ENCODE measurements at regions not wholly inside any gene's neighbourhood (a gene's known extent, or its start where the extent isn't known, plus 50 kb on each side); places are given as distances from the start of the nearest gene placed in this dataset.

DNA sequence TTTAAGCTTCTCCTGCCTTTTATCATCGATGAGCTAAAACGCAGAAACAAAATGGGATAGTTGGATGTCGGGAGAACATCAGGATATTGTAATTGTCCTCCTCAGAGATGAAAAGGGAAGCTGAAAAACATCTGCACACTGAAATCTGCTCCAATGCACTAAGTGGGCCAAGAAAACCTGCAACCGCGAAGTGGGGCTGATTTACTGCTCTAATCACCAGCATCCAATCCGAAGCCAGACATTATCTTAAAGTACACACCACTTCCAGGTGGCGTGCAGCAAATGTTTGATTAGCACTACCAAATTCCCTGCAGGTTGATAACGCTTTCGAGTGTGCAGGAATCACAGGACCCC is 230.3 kb upstream of the SLC14A2 start:
- DNase-seq = no peak

DNA sequence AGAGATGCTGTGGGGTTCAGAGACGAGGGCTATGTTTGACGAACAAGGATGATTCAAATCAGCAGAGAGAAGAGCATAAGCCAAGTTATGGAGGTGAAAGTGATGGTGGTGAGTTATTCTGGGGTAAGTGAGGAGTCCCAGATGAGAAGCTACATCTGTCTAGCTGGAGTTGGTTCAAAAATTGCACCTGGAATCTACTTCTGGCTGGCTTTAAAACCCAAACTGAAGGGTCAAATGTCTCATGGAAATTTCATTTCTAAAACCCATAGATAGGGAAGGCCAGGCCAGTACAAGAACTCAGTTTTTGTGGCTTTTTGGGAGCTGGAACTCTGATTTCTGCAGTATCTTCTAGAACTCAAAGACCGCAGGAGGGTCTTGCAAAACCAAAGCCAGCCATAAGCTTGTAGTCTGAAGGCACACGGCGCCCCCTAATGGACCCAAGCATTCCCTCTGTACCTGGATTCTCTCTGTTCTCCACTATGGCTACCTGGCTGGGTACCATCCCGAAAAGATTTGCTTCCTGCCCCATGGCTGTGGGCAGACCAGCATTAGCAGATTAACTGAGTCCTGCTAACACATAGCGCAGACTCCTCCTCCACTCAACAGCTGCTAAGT is 229.1 kb upstream of the SLC14A2 start:
- peak; percentile 59 for DNase-seq

DNA sequence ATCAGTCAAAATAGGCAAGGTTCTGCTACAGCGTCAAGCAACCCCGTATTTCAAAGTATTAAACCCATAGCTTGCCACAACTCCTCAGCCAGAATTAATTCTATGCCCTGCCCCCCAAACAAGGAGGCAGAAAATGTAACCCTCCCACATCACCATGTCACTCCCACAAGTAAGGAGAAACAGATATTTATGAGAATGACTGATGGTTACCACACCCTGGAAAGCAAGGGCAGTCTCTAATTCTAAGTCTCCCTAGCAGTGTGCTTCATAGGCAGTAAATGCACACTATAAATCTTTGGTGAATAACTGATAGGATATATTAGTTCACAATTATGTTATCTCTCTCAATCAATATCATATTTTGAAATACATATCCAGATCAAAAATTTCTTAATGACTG is 228.0 kb upstream of the SLC14A2 start:
- no peak for DNase-seq

DNA sequence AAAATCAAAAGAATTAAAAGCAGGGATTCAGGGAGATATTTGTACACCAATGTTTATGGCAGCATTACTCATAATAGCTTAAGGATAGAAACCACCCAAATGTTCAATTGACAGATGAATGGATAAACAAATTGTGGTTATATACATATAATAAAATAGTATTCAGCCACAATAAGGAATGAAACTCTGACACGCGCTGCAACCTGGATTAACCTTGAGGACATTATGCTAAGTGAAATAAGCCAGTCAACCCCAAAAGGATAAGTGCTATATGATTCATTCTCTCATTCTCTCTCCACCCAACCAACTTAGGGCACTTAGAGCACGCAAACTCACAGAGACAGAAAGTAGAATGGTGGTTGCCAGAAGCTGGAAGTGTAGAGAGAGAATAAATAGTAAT is 216.8 kb upstream of the SLC14A2 start:
- DNase-seq = no peak

DNA sequence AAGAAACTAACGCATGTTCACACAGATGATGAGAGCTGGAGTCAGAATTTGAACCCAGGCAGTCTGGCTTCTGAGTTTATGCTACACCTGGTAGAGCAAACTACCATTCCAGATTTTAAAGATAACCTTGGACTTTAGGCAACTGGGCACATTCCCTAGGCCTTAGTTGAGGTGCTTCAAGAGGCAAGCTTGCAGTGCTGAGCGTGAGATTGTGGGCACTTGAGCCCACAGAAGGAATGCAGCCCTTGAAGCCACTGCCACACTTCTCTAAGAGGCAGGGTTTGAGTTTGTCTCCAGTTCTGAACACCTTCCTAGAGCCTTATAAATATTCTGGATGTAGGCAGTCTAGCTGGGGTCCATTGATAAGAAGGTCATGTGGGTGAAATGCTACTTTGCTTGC is 216.1 kb upstream of the SLC14A2 start:
- DNase-seq = no peak

DNA sequence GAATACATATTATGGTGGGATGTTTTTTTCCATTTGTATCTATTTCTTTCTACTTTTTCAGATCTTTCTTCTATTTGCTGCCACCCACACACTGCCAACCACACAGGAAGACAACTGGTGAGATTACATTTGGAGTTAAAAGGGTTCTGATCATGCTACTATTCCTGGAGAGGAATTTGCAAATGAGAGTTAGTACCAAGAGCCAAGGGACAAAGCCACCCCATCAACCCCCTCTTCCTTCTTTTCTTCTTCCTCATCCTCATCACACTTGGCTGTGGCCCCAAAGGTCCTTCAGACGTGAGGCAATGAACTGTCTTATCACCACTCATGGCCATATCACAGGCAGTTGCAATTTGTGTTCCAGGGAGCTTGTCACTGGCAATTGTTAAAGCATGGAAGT is 215.6 kb upstream of the SLC14A2 start:
- no peak for DNase-seq

DNA sequence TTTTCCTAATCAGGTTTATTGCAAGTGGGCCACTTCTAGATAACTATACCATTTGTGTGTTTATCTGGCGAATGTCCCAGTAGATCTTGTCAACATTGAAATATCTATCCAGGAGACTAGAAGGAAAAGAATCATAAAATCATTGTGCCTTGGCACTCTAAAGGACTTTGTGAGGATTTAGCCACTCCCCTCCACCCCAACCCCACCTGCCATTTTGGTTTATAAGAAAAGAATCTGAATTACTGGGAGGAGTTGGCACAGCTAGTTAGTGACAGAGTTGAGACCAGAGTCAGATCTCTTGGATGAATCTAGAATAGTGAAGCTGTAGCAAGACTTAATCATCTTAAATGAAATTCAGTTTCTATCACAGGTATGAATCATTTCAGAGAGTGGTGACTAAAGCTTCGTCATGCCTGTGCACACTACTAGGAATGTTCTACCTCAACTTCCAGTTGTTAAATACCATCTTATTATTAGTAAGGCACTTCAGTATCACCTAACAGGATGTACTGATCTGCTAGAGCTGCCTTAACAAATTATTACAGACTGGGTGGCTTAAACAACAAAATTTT is 212.7 kb upstream of the SLC14A2 start:
- DNase-seq = peak; percentile 76

DNA sequence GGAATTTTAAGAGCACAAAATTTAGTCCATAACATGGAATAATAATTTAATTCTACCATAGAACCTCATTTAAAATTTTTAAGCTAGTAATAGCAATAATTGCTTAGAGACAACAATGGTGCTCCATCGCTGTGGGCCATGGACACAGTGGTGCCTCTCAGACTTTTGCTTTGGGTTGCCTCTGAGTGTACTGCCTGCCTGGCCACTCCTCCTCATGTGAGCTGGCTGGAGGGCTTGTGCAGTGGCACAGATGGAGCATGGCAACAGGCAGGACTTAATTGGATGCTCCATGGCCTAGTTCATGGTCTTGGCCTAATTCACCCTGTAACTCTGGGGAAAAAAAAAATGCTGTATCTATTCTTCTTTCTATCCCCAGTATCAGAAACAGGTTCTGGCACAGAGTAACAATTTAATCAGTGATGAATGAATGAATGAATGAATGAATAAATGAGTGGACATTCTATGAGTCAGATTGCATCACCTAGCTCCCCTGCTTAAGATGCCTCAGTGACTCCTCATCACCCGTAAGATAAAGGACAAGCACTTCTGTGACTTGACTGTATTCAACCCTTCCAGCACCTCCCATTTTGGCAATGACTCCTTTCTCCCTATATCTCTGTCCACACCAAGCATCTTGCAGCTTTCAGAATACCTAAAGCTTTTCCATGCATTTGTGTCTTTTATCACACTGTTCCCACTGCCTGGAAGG is 211.8 kb upstream of the SLC14A2 start:
- DNase-seq = no peak

DNA sequence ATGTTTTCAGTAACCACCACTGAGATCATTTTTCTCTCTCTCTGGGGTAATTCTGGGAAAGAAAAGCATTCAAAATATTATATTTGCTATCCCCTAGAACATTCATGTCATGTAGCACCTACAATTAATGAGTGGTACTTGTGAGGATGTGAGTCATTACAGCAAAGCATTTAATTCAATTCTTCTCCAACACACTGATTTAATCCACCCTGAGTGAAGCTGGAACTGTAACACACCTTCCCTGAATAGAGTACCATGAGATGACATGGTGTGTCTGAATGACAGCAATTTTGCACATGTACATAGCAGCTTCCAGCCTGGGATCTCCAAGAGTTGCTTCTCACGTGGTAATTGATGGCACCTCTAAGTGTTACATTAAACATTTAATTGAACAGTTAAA is 207.1 kb upstream of the SLC14A2 start:
- DNase-seq = no peak

DNA sequence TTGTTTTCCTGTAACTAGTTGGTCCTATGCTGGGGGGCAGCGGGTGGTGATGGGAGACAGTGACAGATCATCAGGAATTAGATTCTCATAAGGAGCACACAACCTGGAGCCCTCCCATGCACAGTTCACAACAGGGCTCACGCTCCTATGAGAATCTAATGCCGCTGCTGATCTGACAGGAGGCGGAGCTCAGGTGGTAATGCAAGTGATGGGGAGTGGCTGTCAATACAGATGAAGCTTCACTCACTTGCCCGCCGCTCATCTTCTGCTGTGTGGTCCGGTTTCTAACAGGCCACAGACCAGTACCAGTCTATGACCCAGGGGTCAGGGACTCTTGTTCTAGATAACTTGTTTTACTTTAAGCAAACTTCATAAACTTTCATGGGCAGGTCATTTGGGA is 205.3 kb upstream of the SLC14A2 start:
- DNase-seq = no peak

DNA sequence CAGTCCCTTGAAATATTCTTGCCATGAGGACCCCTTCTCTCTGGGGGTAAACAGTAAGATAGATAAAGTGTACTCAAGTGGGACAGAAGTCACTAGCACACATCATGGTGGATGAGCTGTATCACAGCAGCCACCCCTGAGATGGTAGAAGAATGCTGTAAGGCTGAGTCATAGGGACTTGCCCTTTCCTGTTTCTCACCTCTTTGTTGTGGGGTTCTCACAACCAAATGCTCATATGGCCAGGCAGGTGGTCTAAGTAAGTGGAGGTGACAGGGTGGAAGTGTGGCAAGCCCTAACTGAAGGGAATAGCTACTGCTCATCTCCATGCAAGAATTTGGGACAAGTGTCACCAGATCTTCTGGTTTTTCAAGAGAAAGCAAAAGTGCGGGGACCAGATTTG is 202.7 kb upstream of the SLC14A2 start:
- DNase-seq = no peak

DNA sequence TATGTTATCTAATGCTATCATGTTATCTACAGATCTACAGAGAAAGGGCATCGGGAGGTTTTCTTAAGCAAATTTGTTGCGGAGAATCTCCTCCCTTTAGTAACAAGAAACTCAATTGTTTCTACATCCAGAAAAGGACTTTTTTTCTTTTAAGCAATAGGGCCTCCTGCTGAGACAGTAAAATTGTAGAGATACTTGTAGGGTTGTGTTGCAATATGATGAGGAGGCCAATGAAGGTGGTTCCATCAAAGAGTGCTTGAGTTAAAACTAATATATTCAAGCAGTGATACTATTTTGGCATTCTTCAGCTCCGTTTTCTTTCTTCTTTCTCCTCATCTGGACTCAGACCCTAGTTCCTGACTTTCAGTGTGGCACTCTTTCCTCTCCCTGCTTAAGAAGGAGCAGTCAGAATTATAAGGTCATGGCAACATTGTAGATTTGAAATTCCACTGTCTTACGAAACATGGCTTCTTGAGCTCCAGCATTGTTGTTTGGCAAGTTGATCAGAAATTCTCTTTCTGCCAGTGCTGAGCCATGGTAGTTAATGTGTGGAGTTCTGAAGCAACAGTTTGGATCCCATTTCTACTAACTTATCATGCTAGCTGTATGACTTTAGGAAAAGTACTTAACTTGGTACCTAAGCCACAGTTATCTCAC is 202.0 kb upstream of the SLC14A2 start:
- peak; percentile 44 for DNase-seq

DNA sequence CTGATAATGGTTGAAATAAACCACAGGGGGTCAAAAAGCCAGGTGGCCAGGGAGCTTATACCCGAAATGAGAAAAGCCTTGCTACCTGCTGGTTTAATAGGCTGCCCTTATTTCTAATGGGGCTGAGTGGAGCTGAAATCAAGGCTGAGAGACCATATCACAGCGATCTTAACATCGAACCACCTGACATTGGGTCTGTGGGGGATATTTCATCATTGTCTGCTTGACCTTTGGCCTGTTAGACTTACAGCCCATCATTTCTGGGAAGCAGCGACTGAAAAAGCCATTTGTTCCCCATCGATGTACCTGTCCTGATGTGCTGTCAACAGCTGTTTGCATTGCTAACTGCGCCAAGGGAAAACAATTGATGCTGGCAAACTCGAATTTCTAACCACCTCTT is 199.7 kb upstream of the SLC14A2 start:
- DNase-seq = no peak

DNA sequence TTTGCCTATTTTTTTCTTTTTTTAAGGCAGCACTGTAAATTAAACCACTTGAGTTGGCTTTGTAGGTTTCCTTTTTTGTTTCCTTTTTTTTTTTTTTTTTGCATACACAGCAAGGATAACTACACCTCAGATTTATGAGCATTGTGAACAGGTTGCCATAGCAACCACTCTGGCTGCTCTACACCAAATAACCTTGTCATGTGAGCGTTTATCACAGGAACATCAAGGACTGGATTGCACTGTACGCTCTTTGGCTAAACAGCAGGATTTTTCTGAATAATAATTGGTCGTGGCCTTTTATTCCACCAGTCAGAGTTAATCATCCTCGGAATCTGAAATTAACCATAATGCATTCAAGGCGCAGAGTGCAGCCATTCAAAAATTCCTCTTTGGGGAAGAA is 199.1 kb upstream of the SLC14A2 start:
- no peak for DNase-seq

DNA sequence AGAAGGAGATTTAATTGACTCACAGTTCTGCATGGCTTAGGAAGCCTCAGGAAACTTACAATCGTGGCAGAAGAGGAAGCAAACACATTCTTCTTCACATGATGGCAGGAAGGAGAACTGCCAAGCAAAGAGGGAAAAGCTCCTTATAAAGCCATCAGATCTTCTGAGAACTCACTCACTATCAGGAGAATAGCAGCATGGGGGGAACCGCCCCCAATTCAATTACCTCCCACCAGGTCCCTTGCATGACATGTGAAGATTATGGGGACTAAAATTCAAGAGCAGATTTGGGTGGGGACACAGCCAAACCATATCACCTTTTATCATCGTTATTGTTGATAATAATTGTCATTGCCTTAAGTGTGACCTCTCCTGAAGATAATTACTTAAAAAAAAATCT is 197.9 kb upstream of the SLC14A2 start:
- DNase-seq = no peak

DNA sequence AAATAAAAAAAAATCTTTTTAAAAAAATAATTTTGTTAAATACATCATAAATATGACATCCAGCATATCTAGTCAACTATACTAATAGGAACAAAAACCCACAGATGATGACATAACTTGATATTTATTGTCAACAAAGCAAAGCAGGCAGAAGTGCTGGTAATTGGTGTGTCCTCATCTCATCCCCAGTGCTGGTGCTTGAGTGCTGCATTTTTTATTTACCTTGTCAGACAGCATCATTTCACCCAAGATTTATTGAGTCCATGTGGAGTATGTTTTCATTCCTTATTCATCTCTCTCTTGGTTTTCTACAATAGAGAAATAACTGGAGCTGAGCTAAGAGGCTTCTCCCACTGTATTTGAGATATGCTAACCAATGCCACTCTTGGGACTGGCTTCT is 191.6 kb upstream of the SLC14A2 start:
- no peak for DNase-seq

DNA sequence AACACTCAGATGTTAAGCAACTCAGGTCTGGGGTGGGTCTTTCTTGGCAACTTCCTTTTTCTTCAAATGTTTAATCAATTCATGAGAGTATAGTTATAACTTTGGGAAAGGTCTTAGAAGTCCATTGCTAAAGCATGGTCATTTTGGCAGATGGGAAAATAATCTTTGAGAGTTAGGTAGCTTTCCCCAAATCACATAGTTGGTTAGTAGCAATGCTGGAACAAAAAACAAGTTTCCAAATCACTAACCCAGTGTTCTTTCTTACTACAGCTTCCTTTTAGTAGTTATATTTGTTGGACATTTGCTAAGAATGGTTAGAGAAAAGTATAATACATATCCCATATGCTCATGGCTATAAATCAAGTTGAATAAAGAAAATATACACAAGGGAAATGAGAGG is 185.2 kb upstream of the SLC14A2 start:
- DNase-seq = no peak

DNA sequence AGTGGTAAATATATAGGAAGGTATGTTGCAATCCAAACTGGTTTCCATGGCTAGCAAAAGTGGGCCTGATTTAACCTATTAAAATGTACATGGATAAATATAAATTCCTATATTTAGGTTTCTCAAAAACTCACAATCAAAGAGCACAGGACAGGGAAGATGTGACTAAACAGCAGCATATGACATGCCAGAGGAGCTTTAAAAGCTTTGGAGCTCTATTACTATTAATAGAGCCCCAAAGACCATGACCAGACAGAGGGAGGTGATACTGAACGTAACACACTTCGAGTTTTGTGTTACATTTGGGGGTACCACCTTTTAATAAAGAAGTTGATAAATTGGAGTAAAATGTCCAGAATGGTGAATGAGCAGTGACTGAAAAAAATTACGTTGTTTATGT is 179.5 kb upstream of the SLC14A2 start:
- DNase-seq = no peak

DNA sequence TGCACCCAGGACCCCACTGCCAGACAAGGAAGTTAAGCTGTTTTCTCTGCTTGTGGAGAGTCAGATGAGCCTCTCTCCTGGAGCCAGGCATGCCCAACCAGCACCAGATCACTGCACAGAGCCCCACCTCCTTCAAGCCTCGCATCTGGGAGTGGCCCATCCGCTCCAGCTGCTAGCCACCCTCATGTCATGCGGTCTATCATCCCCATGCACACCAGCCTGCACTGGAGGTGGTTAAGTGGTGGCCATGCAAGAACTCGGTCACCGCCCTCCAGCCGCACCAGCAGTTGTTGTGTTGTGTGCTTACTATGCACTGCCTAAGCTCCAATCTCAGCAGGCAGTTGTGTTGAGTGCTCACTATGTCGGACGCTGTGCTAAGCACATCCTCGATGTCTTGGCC is 177.9 kb upstream of the SLC14A2 start:
- DNase-seq = no peak

DNA sequence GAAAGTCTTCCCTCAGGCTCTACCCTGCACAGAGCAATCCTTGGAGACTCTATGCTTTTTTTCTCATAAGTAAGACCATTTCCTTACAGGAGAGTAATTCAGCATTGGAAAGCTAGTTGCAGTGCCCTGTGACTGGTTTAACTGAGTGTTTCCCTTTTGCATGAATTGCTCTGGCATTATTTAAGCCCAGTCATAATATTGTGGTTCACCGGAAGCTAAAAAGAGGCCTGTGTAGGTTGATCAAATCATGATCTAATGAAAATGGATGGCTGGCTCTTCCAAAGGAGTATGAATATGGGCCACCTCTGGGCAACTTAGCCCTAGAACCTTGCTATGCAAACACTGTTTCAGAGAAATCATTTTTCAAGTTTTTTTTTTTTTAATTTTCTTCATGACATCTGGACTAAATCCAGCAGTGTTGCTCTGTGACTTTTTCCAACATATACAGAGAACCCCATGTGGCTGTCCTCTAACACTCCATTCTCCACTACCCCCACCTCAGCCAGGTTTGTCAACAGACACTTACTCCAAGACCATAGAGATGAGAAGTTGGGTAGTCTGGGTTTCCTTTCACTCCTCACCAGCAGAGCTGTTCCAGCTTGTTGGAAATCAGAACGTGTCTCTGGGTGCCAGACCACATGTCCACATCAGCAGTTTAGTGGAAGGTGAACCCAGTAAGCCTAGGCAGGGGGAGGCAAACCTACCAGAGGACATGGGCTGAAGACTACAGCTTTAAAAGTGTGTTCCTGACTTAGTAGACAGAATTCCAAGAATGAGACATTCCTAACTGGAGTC is 175.2 kb upstream of the SLC14A2 start:
- no peak for DNase-seq

DNA sequence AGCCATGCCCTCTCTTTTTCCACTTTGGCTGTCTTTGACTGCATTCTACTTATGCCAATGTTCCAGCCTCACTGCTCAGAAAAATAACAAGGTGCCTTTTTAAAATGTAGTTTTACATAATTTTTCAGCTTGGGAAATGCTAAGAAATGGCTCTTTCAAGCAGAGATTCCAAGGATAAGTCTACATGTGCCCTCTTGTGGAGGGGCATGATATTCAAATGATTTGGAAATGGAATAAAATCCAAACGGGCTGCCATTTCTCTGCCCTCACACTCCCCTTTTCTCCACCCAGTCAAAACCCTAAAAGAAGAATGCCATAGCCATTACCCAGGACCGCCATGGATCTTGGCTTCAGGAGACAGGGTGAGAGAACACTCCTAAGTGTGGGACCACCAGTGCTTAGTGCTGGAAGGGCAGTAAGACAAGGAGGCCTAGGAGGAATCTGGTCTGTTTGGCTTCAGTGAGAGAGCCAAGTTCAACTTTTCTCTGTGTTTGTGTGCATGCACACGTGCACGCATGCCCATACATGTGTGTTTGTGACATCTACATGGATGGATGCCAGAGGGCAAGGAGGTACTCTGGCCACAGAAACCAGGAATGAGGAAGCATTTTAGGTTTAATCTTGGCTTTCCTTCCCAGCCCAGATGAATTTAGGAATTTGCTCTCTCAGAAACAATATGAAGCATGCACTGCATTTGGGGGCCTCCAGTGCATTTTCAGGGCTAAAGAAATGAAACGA is 174.0 kb upstream of the SLC14A2 start:
- DNase-seq = peak; percentile 27

DNA sequence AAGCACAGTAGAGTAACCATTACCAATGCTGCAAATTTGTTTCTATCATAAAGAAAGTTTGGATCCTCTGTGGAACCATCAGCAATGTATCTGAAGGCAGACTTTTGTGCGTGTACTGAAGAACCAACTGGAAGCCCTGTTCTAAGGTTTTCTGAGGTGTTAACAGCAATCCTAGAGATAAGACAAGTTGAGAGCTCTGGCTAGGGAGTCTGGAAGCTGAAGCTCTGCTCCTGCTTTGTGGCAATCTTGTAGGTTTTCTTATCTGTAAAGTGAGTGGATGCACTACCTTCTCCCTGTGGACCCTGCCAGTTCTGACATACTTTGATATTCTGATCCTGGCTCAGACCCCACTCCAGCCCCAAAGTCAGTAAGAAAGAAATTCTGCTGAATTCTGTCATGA is 171.2 kb upstream of the SLC14A2 start:
- DNase-seq = no peak

Data from fibroblast of upper back skin (primary cell).